Upper lobe of right lung (tissue), 1 donor: ENCODE measurements at regions not wholly inside any gene's neighbourhood (a gene's known extent, or its start where the extent isn't known, plus 50 kb on each side); places are given as distances from the start of the nearest gene placed in this dataset.

Experiments used
- ATAC-seq: fragments of 200-7000 bp; cut with Tn5 transposase; one replicate; pipeline ENCODE4 v1.9.1; 2020; ENCODE audit warnings: mild to moderate bottlenecking, moderate library complexity
- DNase-seq: peaks from one replicate; pipeline ENCODE4 v3.0.0-alpha.2; 2020
- H3K27ac ChIP-seq: fragments of 200-600 bp; one replicate; pipeline ENCODE4 v1.8.0; 2022
- H3K27me3 ChIP-seq: fragments of 200-600 bp; one replicate; pipeline ENCODE4 v1.8.0; 2022; ENCODE audit warnings: mild to moderate bottlenecking
- H3K36me3 ChIP-seq: fragments of 200-600 bp; one replicate; pipeline ENCODE4 v1.8.0; 2022
- H3K4me1 ChIP-seq: fragments of 200-600 bp; one replicate; pipeline ENCODE4 v1.8.0; 2022
- H3K4me3 ChIP-seq: fragments of 200-600 bp; one replicate; pipeline ENCODE4 v1.8.0; 2022; ENCODE audit warnings: mild to moderate bottlenecking
- H3K9me3 ChIP-seq: fragments of 200-600 bp; one replicate; pipeline ENCODE4 v1.8.0; 2022
- intact Hi-C: fragments of 100-400 bp; cut with DNase I; formaldehyde crosslinking; loops from one replicate; pipeline ENCODE4 v1.11.0; 2022
- TF ChIP-seq, protein P1 (sequence below): fragments of 200-600 bp; IDR thresholded peaks from one replicate; pipeline ENCODE4 v1.8.0; 2022; ENCODE audit warnings: antibody characterized with exemption
- donor health status: DM: no; HTN: yes; CAD: no; lungs with severe emphysema.

DNA sequence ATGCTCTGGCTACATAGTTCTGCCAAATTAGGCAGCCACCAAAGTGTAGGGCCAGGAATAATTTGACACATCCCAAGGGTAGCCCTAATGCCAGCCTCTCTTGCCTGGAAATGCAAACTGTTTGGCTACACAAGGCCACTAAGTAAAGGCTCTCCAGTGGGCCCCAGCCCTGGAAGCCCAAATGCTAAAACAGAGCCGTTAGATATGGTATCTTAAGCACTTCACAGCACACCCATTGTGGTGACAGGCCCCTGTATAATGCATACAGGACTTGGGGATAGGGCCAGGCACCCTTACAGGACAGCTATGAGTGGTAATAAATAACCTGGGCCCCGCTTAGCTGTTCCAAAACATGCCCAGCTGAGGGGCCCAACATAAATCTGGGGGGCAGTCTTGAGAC is 623.9 kb downstream of the BCOR start:
- Histone ChIP-seq H3K9me3 (no peaks in the 10 kb centered on the region), H3K36me3 (no peaks in the 10 kb centered on the region), H3K4me3 (no peak overlapping the region), H3K27me3 (no peaks in the 10 kb centered on the region), H3K4me1 (no peaks in the 10 kb centered on the region), H3K27ac (no peak overlapping the region)
- DNase-seq = no peak
- intact Hi-C loops = no loop called here
- TF ChIP-seq, protein P1, sequence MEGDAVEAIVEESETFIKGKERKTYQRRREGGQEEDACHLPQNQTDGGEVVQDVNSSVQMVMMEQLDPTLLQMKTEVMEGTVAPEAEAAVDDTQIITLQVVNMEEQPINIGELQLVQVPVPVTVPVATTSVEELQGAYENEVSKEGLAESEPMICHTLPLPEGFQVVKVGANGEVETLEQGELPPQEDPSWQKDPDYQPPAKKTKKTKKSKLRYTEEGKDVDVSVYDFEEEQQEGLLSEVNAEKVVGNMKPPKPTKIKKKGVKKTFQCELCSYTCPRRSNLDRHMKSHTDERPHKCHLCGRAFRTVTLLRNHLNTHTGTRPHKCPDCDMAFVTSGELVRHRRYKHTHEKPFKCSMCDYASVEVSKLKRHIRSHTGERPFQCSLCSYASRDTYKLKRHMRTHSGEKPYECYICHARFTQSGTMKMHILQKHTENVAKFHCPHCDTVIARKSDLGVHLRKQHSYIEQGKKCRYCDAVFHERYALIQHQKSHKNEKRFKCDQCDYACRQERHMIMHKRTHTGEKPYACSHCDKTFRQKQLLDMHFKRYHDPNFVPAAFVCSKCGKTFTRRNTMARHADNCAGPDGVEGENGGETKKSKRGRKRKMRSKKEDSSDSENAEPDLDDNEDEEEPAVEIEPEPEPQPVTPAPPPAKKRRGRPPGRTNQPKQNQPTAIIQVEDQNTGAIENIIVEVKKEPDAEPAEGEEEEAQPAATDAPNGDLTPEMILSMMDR = no peak
- ATAC-seq = no peak

DNA sequence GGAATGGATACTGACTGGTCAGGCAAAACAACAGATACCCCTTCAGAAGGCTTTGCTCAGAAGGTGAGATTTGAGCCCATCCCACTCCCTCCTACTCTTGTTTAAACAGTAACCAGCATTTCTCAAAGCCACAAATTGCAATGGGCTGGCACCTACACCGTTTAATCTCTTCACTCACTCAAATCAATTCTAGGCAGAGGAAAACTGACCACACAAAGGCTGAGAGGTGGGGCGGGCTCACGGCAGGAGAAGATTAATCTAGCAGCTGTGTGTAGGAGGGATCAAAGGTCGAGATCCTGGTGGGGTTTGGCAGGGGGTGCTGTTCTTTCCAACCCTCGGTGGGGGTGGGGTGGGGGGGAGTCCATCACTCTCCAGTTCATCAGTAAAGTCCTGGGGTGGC is 622.4 kb downstream of the BCOR start:
- TF ChIP-seq, protein P1 = no peak
- no peaks in the 10 kb centered on the region for H3K4me1 ChIP-seq
- no peak overlapping the region for H3K27ac ChIP-seq
- H3K27me3 ChIP-seq = no peaks in the 10 kb centered on the region
- intact Hi-C loops = no loop called here
- no peak for ATAC-seq
- DNase-seq = no peak
- no peaks in the 10 kb centered on the region for H3K9me3 ChIP-seq
- no peak overlapping the region for H3K4me3 ChIP-seq
- H3K36me3 ChIP-seq = no peaks in the 10 kb centered on the region

DNA sequence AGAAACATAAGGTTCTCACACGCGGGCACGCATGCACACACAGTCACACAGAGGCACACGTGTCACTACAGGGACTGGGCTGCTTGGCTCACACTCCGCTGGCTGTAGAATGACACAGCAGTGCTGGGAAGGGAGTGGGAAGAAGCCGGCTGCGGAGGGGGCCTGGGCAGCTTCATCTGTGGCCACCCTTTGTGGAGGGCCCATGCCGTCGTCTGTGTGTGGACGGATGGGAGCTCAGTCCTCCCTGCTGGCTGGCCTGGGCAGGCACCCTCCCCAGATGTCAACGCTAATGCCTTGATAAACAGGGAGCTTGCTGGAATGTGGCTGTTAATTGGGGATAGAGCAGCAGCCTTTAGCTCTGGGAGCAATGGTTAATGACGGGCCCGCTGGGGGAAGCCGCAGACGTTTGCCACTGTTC is 621.1 kb downstream of the BCOR start:
- Histone ChIP-seq H3K27ac (no peak overlapping the region), H3K4me3 (no peak overlapping the region), H3K36me3 (no peaks in the 10 kb centered on the region), H3K27me3 (no peaks in the 10 kb centered on the region), H3K4me1 (no peaks in the 10 kb centered on the region), H3K9me3 (no peaks in the 10 kb centered on the region)
- TF ChIP-seq, protein P1 = no peak
- DNase-seq (no peak), ATAC-seq (no peak)
- intact Hi-C loops = no loop called here

DNA sequence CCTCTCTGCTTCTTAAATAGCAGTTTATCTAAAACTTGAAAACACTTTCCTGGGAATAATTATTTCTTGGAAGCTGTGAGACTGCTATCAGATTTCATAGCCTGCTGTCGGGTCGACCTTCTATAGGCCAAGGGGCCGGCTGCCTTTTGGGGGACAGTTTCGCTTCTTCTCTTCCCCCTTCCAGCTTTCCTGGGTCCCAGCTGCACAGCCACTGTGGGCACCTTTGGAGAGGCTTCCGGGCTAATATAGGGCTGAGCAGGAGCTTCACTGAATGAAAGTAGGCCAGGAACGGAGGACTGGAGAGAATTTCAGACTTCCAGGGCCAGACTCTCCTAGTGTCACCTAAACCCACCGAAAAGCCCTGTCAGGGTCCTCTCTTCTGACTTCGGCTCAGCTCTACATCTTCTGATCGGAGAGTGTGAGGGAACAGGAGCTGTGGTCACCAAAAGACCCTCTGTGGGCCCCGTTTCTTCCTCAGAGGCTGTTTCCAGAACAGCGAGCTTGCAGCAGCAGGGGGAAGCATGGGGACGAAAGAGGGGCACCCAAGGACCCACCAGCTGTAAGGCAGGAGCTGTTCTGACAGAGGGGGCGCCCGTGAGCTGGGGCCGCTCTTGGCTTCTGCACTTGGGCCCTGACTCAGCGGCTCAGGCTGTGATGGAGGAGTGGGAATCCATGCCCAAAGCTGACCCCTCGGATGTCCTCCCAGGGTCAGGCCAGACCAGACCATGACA is 620.6 kb downstream of the BCOR start:
- ATAC-seq (no peak), DNase-seq (no peak)
- peak overlapping the region; percentile 17 for H3K27ac ChIP-seq
- intact Hi-C loops = no loop called here
- TF ChIP-seq, protein P1 = no peak
- no peak overlapping the region for H3K4me3 ChIP-seq
- no peaks in the 10 kb centered on the region for H3K9me3 ChIP-seq
- no peaks in the 10 kb centered on the region for H3K36me3 ChIP-seq
- H3K27me3 ChIP-seq = no peaks in the 10 kb centered on the region
- no peaks in the 10 kb centered on the region for H3K4me1 ChIP-seq

DNA sequence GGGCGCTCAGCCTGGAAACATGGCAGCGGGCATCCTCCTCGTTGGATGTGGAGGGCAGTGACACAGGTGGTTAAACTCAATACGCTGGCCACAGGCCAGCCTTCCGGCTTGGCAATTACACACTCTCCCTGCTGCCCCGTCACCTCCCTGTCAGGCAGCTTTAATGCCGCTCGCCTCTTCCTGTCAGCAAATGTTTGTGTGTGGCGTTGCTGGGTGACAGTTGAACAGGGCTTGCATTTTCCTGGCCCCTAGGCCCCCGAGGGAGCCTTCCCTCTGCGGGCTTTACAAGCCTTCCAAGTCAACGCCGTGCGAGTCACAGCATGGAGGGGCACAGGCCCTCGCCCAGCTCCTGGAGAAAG is 620.0 kb downstream of the BCOR start:
- DNase-seq (peak; percentile 65), ATAC-seq (peak; percentile 55)
- intact Hi-C loops = no loop called here
- no peaks in the 10 kb centered on the region for H3K36me3 ChIP-seq
- H3K27me3 ChIP-seq = no peaks in the 10 kb centered on the region
- no peak overlapping the region for H3K27ac ChIP-seq
- no peak overlapping the region for H3K4me3 ChIP-seq
- H3K4me1 ChIP-seq = no peaks in the 10 kb centered on the region
- H3K9me3 ChIP-seq = no peaks in the 10 kb centered on the region
- TF ChIP-seq, protein P1 = no peak

DNA sequence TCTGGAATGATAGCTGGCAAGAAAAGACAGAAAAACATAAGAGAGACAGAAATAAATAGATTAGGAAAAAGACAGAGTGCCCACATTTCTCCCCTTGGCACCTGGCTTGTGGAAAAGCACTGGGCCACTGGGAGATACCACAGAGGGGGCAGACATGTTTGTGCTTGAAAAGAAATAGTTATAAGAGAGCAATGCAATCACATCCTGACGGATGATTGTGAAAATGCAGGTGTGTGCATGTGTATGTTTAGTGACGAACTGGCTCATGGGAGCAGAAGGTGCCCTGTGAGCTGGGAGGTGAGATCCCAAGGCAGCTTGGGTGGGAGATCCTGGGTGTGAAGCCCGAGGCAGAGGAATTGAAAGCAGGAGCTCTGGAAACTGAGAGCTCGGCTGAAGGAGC is 617.9 kb downstream of the BCOR start:
- H3K36me3 ChIP-seq = no peaks in the 10 kb centered on the region
- intact Hi-C loops = no loop called here
- H3K9me3 ChIP-seq = no peaks in the 10 kb centered on the region
- ATAC-seq (no peak), DNase-seq (no peak)
- H3K27ac ChIP-seq = no peak overlapping the region
- TF ChIP-seq, protein P1 = no peak
- no peaks in the 10 kb centered on the region for H3K4me1 ChIP-seq
- no peak overlapping the region for H3K4me3 ChIP-seq
- H3K27me3 ChIP-seq = no peaks in the 10 kb centered on the region
